DMS 273 (cell line): ENCODE measurements at regions not wholly inside any gene's neighbourhood (a gene's known extent, or its start where the extent isn't known, plus 50 kb on each side); places are given as distances from the start of the nearest gene placed in this dataset.
"Not testable (repeated sequence)": the region's sequence is repeated elsewhere in the genome, so short reads cannot be mapped to it uniquely, and the experiment has no call there.

Source experiments
- DNase-seq: peaks from one replicate; lab custom pipeline; 2025; ENCODE audit not compliant: unreplicated experiment; lab: John Stamatoyannopoulos, UW

GRCh38 chr13:53266757-53267156 is 238.1 kb downstream of the OLFM4 start:
- no peak for DNase-seq

- DNase-seq = no peak
Measured at GRCh38 chr13:53269634-53270033, 241.0 kb downstream of the OLFM4 start.

- DNase-seq = no peak
Measured at GRCh38 chr13:53272873-53273272, 244.3 kb downstream of the OLFM4 start.

GRCh38 chr13:53276265-53276664 is 247.7 kb downstream of the OLFM4 start:
- DNase-seq = no peak

- no peak for DNase-seq
Measured at GRCh38 chr13:53281677-53282076, 253.1 kb downstream of the OLFM4 start.

- DNase-seq = no peak
Measured at GRCh38 chr13:53285896-53286430, 257.4 kb downstream of the OLFM4 start.

GRCh38 chr13:53298396-53298795 is 269.8 kb downstream of the OLFM4 start:
- no peak for DNase-seq

- DNase-seq = no peak
Measured at GRCh38 chr13:53301449-53301848, 272.8 kb downstream of the OLFM4 start.

GRCh38 chr13:53305419-53305818 is 276.8 kb downstream of the OLFM4 start:
- not testable (repeated sequence) for DNase-seq

- DNase-seq = no peak
Measured at GRCh38 chr13:53310786-53311185, 282.2 kb downstream of the OLFM4 start.

GRCh38 chr13:53311561-53311960 is 282.9 kb downstream of the OLFM4 start:
- DNase-seq = no peak

GRCh38 chr13:53321296-53321801 is 292.7 kb downstream of the OLFM4 start:
- no peak for DNase-seq

GRCh38 chr13:53324656-53325055 is 296.0 kb downstream of the OLFM4 start:
- no peak for DNase-seq

GRCh38 chr13:53326716-53327115 is 298.1 kb downstream of the OLFM4 start:
- no peak for DNase-seq

- DNase-seq = no peak
Measured at GRCh38 chr13:53327680-53328315, 299.2 kb downstream of the OLFM4 start.

GRCh38 chr13:53336441-53337160 is 308.0 kb downstream of the OLFM4 start:
- no peak for DNase-seq

GRCh38 chr13:53338760-53339159 is 310.1 kb downstream of the OLFM4 start:
- DNase-seq = no peak

- DNase-seq = no peak
Measured at GRCh38 chr13:53340505-53341143, 312.0 kb downstream of the OLFM4 start.

GRCh38 chr13:53341144-53341510 is 312.5 kb downstream of the OLFM4 start:
- no peak for DNase-seq

GRCh38 chr13:53342623-53343360 is 314.2 kb downstream of the OLFM4 start:
- DNase-seq = no peak

GRCh38 chr13:53343361-53343744 is 314.7 kb downstream of the OLFM4 start:
- DNase-seq = no peak
